K562 (cell line): ENCODE measurements at regions not wholly inside any gene's neighbourhood (a gene's known extent, or its start where the extent isn't known, plus 50 kb on each side); places are given as distances from the start of the nearest gene placed in this dataset.

ENCODE experiments used
- ATAC-seq: fragments of 200-7000 bp; cut with Tn5 transposase; 3 replicates; pipeline ENCODE4 v1.9.1; 2020; ENCODE audit warnings: moderate library complexity
- BruUV-seq: library from RNA; stranded (reverse); fragments of 400-500 nt; replicated peaks from 2 replicates; lab custom pipeline; 2021; lab: Mats Ljungman, UMichigan
- CTCF ChIA-PET: fragments of 300-600 bp; formaldehyde crosslinking; extraction: SDS; loops from one replicate; lab custom pipeline; 2021; ENCODE audit warnings: low intra/inter-chr PET ratio; lab: Yijun Ruan, JAX
- POLR2A ChIA-PET: fragments of 300-600, 350-650 bp; sonication (Branson Sonifier 250); formaldehyde crosslinking; extraction: SDS; loops from one replicate; lab custom pipeline; 2021; ENCODE audit warnings: antibody characterized with exemption, inconsistent platforms; lab: Yijun Ruan, JAX
- DNase-seq, 4 experiments: peaks; one replicate each; pipeline versions ENCODE4 v3.0.0 to v3.0.0-alpha.2; 2011 to 2018; ENCODE audit warnings: low spot score in 3 of 4, mixed read lengths in 3 of 4; ENCODE audit errors: extremely low read depth in 1 of 4
- FAIRE-seq: peaks from 2 replicates; lab custom pipeline; 2011; peaks lifted over from hg19 to GRCh38; lab: Jason Lieb, UNC
- H2AFZ ChIP-seq: 2 replicates; pipeline ENCODE4 v1.6.0; 2011; ENCODE audit warnings: low read depth, low read length, control low read depth, inconsistent platforms
- H3K27ac ChIP-seq: fragments of 200-600 bp; 3 replicates; pipeline ENCODE4 v1.8.0; 2011; ENCODE audit warnings: low read depth, mild to moderate bottlenecking, control low read depth, inconsistent platforms, low read length, moderate library complexity, mixed read lengths; ENCODE audit errors: extremely low read depth
- H3K27me3 ChIP-seq, 2 experiments: fragments of 300-600 bp in 1 of 2; 2 replicates in 1 of 2; 3 replicates in 1 of 2; pipeline versions ENCODE4 v1.6.0 to v1.8.0; 2011; ENCODE audit warnings: inconsistent platforms in 2 of 2, low read length in 2 of 2, mild to moderate bottlenecking in 1 of 2, mixed read lengths in 1 of 2, moderate library complexity in 1 of 2; ENCODE audit not compliant: control insufficient read depth in 2 of 2, insufficient read depth in 2 of 2
- H3K36me3 ChIP-seq: fragments of 300-600 bp; 3 replicates; pipeline ENCODE4 v1.8.0; 2011; ENCODE audit warnings: mild to moderate bottlenecking, low read length, inconsistent platforms; ENCODE audit not compliant: control insufficient read depth, insufficient read depth
- H3K4me1 ChIP-seq, 2 experiments: fragments of 200-600 bp in 1 of 2; replicated peaks in 1 of 2; 2 replicates in 1 of 2; 3 replicates in 1 of 2; pipeline versions ENCODE4 v1.5.1 to v1.8.0; 2011; ENCODE audit warnings: inconsistent platforms in 2 of 2, low read length in 2 of 2, mild to moderate bottlenecking in 1 of 2, mixed read lengths in 1 of 2, moderate library complexity in 1 of 2; ENCODE audit not compliant: control insufficient read depth in 2 of 2, insufficient read depth in 2 of 2
- H3K4me2 ChIP-seq: 2 replicates; pipeline ENCODE4 v1.6.1; 2011; ENCODE audit warnings: low read length, control low read depth, inconsistent platforms, mixed read lengths; ENCODE audit not compliant: insufficient read depth
- H3K4me3 ChIP-seq: fragments of 200-600 bp; sonication (generic), shearing (Covaris generic); 2 replicates; pipeline ENCODE4 v1.5.1; 2016; ENCODE audit warnings: control low read depth, inconsistent platforms
- H3K79me2 ChIP-seq: fragments of 200-600 bp; 3 replicates; pipeline ENCODE4 v1.8.0; 2011; ENCODE audit warnings: low read length, inconsistent platforms; ENCODE audit not compliant: control insufficient read depth, insufficient read depth
- H3K9ac ChIP-seq, 2 experiments: 2 replicates each; pipeline versions ENCODE4 v1.6.0 to v1.6.1; 2011; ENCODE audit warnings: low read depth in 2 of 2, low read length in 2 of 2, control low read depth in 1 of 2, inconsistent platforms in 1 of 2, mild to moderate bottlenecking in 1 of 2, mixed read lengths in 1 of 2; ENCODE audit not compliant: insufficient read depth in 1 of 2
- H3K9me1 ChIP-seq: one replicate; pipeline ENCODE4 v1.6.0; 2011; ENCODE audit warnings: inconsistent platforms, mild to moderate bottlenecking, low read length, moderate library complexity; ENCODE audit not compliant: control insufficient read depth, insufficient read depth
- H3K9me3 ChIP-seq: replicated peaks from 2 replicates; pipeline ENCODE4 v1.5.1; 2011; ENCODE audit warnings: low read depth, low read length, inconsistent platforms; ENCODE audit not compliant: control insufficient read depth, insufficient read depth
- H4K20me1 ChIP-seq: replicated peaks from 2 replicates; pipeline ENCODE4 v1.6.1; 2011; ENCODE audit warnings: low read length, inconsistent platforms, mixed read lengths; ENCODE audit not compliant: control insufficient read depth, insufficient read depth
- BRF1 ChIP-seq: IDR thresholded peaks from 3 replicates; pipeline ENCODE4 v1.6.1; 2011; ENCODE audit warnings: borderline replicate concordance, mild to moderate bottlenecking; ENCODE audit not compliant: insufficient read length; ENCODE audit errors: extremely low read depth
- CC2D1A ChIP-seq: fragments of 450-650 bp; IDR thresholded peaks from 2 replicates; pipeline ENCODE4 v1.6.1; 2017; ENCODE audit warnings: mild to moderate bottlenecking
- E2F8 ChIP-seq: fragments of 450-650 bp; IDR thresholded peaks from 2 replicates; pipeline ENCODE4 v1.7.1; 2018; ENCODE audit warnings: mild to moderate bottlenecking, low read depth; ENCODE audit not compliant: partially characterized antibody
- PML ChIP-seq: IDR thresholded peaks from 2 replicates; pipeline ENCODE4 v1.6.1; 2012; ENCODE audit warnings: low read length, inconsistent platforms
- SP1 ChIP-seq: sonication (generic); formaldehyde crosslinking; IDR thresholded peaks from 2 replicates; pipeline ENCODE4 v1.8.1; 2022; ENCODE audit warnings: mild to moderate bottlenecking, missing genetic modification reagents
- SRSF9 ChIP-seq: fragments of 200-400 bp; formaldehyde crosslinking; IDR thresholded peaks from 2 replicates; pipeline ENCODE4 v1.6.1; 2017; ENCODE audit warnings: low read depth, low read length, borderline replicate concordance
- TAF15 ChIP-seq: fragments of 200-400 bp; formaldehyde crosslinking; IDR thresholded peaks from 2 replicates; pipeline ENCODE4 v1.6.1; 2017; ENCODE audit warnings: mild to moderate bottlenecking, low read depth, low read length, moderate library complexity
- TAF9B ChIP-seq: fragments of 450-650 bp; IDR thresholded peaks from 2 replicates; pipeline ENCODE4 v1.6.1; 2018; ENCODE audit warnings: mild to moderate bottlenecking; ENCODE audit not compliant: partially characterized antibody
- THAP12 ChIP-seq: fragments of 250-450 bp; sonication (Bioruptor Pico); IDR thresholded peaks from 2 replicates; pipeline ENCODE4 v1.9.0; 2021; ENCODE audit warnings: mild to moderate bottlenecking, inconsistent platforms
- ZNF263 ChIP-seq: sonication (generic); formaldehyde crosslinking; IDR thresholded peaks from 2 replicates; pipeline ENCODE4 v1.8.0; 2022; ENCODE audit warnings: mild to moderate bottlenecking, missing genetic modification reagents, borderline replicate concordance
- WGBS: fragments of 100-300 bp; shearing (Covaris generic); methylation state at CpG from one replicate; pipeline ENCODE4 v1.1.6; 2016; ENCODE audit warnings: low coverage, mixed read lengths; ENCODE audit not compliant: insufficient coverage; ENCODE audit errors: missing lambda C conversion rate; 5-methylcytosine and 5-hydroxymethylcytosine counted together
- in situ Hi-C: fragments of 300-500 bp; cut with MboI; formaldehyde crosslinking; loops from 4 replicates; pipeline ENCODE4 v1.15.0; 2018; ENCODE audit warnings: inconsistent platforms, mixed read lengths
- intact Hi-C: fragments of 100-400 bp; cut with micrococcal nuclease; formaldehyde crosslinking; loops from 2 replicates; pipeline ENCODE4 v1.14.2; 2022

- Histone ChIP-seq H3K4me1 (no peaks in the 10 kb centered on the region), H3K36me3 (no peaks in the 10 kb centered on the region), H3K4me2 (no peak overlapping the region), H3K4me3 (no peak overlapping the region), H3K9me1 (no peaks in the 10 kb centered on the region), H3K27ac (no peak overlapping the region), H3K27me3 (no peaks in the 10 kb centered on the region), H4K20me1 (no peaks in the 10 kb centered on the region), H3K79me2 (no peaks in the 10 kb centered on the region), H2AFZ (no peak overlapping the region), H3K9me3 (no peaks in the 10 kb centered on the region), H3K9ac (no peak overlapping the region)
- DNase-seq, result no peak
- intact Hi-C loops, result no loop called here
- WGBS, result 2% methylated on average over 4 of the region's 6 CpGs
- no peak for FAIRE-seq
- BruUV-seq, result no TSS peak
- no peak for ATAC-seq
- POLR2A ChIA-PET, result no interaction called here
- in situ Hi-C loops, result no loop called here
- CTCF ChIA-PET, result no interaction called here
- no peak for TF ChIP-seq TAF15
- no peak for TF ChIP-seq BRF1
- no peak for TF ChIP-seq PML
- TF ChIP-seq SP1, result no peak
Observed at GRCh38 chr7:51869452-51869851, 552.8 kb upstream of the COBL start.

GRCh38 chr7:51867117-51867516, 550.5 kb upstream of the COBL start:
- FAIRE-seq, result no peak
- Histone ChIP-seq H3K36me3 (no peaks in the 10 kb centered on the region), H3K4me2 (no peak overlapping the region), H4K20me1 (no peaks in the 10 kb centered on the region), H3K9me1 (no peaks in the 10 kb centered on the region), H3K27ac (no peak overlapping the region), H3K9me3 (no peaks in the 10 kb centered on the region), H3K27me3 (no peaks in the 10 kb centered on the region), H3K9ac (no peak overlapping the region), H3K4me1 (no peaks in the 10 kb centered on the region), H3K79me2 (no peaks in the 10 kb centered on the region), H2AFZ (no peak overlapping the region), H3K4me3 (no peak overlapping the region)
- WGBS, result 0% methylated on average over 2 of the region's 2 CpGs
- POLR2A ChIA-PET, result no interaction called here
- BruUV-seq, result no TSS peak
- no peak for DNase-seq
- intact Hi-C loops (no loop called here), in situ Hi-C loops (no loop called here)
- CTCF ChIA-PET, result no interaction called here
- no peak for ATAC-seq
- no peak for TF ChIP-seq SRSF9
- no peak for TF ChIP-seq CC2D1A
- no peak for TF ChIP-seq TAF9B
- TF ChIP-seq THAP12, result no peak
- TF ChIP-seq ZNF263, result no peak
- TF ChIP-seq E2F8, result no peak
